Natural killer cell treated with Interleukin-12 subunit alpha and Interleukin-12 subunit beta and Interleukin-15 and Interleukin-18, amount 100 ng/mL, for 72 hours (primary cell): ENCODE measurements at regions not wholly inside any gene's neighbourhood (a gene's known extent, or its start where the extent isn't known, plus 50 kb on each side); places are given as distances from the start of the nearest gene placed in this dataset.

Experiments used
- ATAC-seq, 2 donors: fragments of 150-1000 bp; cut with Tn5 transposase in 1 of 2; sonication (Bioruptor Pico), chemical (Tn5 transposase) in 1 of 2; 2 replicates each; pipeline ENCODE4 v1.10.0; 2021
- DNase-seq: peaks from one replicate; pipeline ENCODE4 v3.0.0; 2022; ENCODE audit warnings: low spot score
- H3K27ac Mint-ChIP-seq, 2 donors: 1 replicate in 1 of 2; 2 replicates in 1 of 2; pipeline ENCODE4 v1.8.0; 2022; ENCODE audit warnings: mixed read lengths in 2 of 2, mild to moderate bottlenecking in 1 of 2, moderate library complexity in 1 of 2
- H3K27me3 Mint-ChIP-seq, 2 donors: 1 replicate in 1 of 2; 2 replicates in 1 of 2; pipeline ENCODE4 v1.8.0; 2022; ENCODE audit warnings: mixed read lengths in 2 of 2
- H3K36me3 Mint-ChIP-seq: one replicate; pipeline ENCODE4 v1.8.0; 2022; ENCODE audit warnings: mixed read lengths
- H3K4me1 Mint-ChIP-seq, 2 donors: 1 replicate in 1 of 2; 2 replicates in 1 of 2; pipeline ENCODE4 v1.8.0; 2022; ENCODE audit warnings: low read depth in 2 of 2, mixed read lengths in 2 of 2, mild to moderate bottlenecking in 1 of 2
- H3K4me3 Mint-ChIP-seq: one replicate; pipeline ENCODE4 v1.8.0; 2022; ENCODE audit warnings: mixed read lengths
- H3K9me3 Mint-ChIP-seq: 2 replicates; pipeline ENCODE4 v1.8.0; 2022; ENCODE audit warnings: mixed read lengths

- DNase-seq (peak; percentile 61), ATAC-seq (peak; percentile 7 to 65)
- H3K4me3 Mint-ChIP-seq, result peak overlapping the region; percentile 41
- no peaks in the 10 kb centered on the region for H3K27me3 Mint-ChIP-seq
- H3K9me3 Mint-ChIP-seq, result no peaks in the 10 kb centered on the region
- peaks cover 40 to 47% of the 10 kb centered on the region in 2 donors for H3K4me1 Mint-ChIP-seq
- no peaks in the 10 kb centered on the region for H3K36me3 Mint-ChIP-seq
- no peak overlapping the region for H3K27ac Mint-ChIP-seq
Observed at GRCh38 chr17:68182940-68183551, 64.8 kb upstream of the AMZ2 start.

- Mint-ChIP-seq H3K4me3 (peak overlapping the region; percentile 67), H3K36me3 (no peaks in the 10 kb centered on the region), H3K9me3 (no peaks in the 10 kb centered on the region), H3K4me1 (peaks cover 40 to 47% of the 10 kb centered on the region in 2 donors), H3K27ac (peak overlapping the region; percentile 63 to 89), H3K27me3 (no peaks in the 10 kb centered on the region)
- DNase-seq (peak; percentile 35), ATAC-seq (no peak)
Observed at GRCh38 chr17:68184141-68184571, 63.7 kb upstream of the AMZ2 start.

GRCh38 chr17:68184816-68185436, 62.9 kb upstream of the AMZ2 start:
- ATAC-seq (peak; percentile 87 to 89), DNase-seq (peak; percentile 85)
- Mint-ChIP-seq H3K36me3 (no peaks in the 10 kb centered on the region), H3K4me1 (peaks cover 40 to 50% of the 10 kb centered on the region in 2 donors), H3K4me3 (peak overlapping the region; percentile 67), H3K9me3 (no peaks in the 10 kb centered on the region), H3K27ac (peak overlapping the region; percentile 63 to 89), H3K27me3 (no peaks in the 10 kb centered on the region)

GRCh38 chr17:68185820-68186219, 62.0 kb upstream of the AMZ2 start:
- DNase-seq (no peak), ATAC-seq (no peak)
- H3K4me3 Mint-ChIP-seq, result no peak overlapping the region
- H3K27ac Mint-ChIP-seq, result peak overlapping the region; percentile 63 to 89
- H3K4me1 Mint-ChIP-seq, result peaks cover 34 to 46% of the 10 kb centered on the region in 2 donors
- H3K36me3 Mint-ChIP-seq, result no peaks in the 10 kb centered on the region
- no peaks in the 10 kb centered on the region for H3K9me3 Mint-ChIP-seq
- no peaks in the 10 kb centered on the region for H3K27me3 Mint-ChIP-seq

GRCh38 chr17:68190495-68190894, 57.3 kb upstream of the AMZ2 start:
- ATAC-seq, result no peak
- Mint-ChIP-seq H3K36me3 (no peaks in the 10 kb centered on the region), H3K27ac (peak overlapping the region in 1 of 2 donors; percentile 70), H3K4me1 (peaks cover 3 to 26% of the 10 kb centered on the region in 2 donors), H3K27me3 (peaks cover 0 to 9% of the 10 kb centered on the region in 2 donors), H3K9me3 (no peaks in the 10 kb centered on the region), H3K4me3 (no peak overlapping the region)
- DNase-seq, result no peak

GRCh38 chr17:68195667-68196393, 52.0 kb upstream of the AMZ2 start:
- Mint-ChIP-seq H3K27me3 (peaks cover 0 to 20% of the 10 kb centered on the region in 2 donors), H3K36me3 (no peaks in the 10 kb centered on the region), H3K27ac (no peak overlapping the region), H3K4me3 (peak overlapping the region; percentile 54), H3K4me1 (peaks cover 11 to 22% of the 10 kb centered on the region in 2 donors), H3K9me3 (no peaks in the 10 kb centered on the region)
- DNase-seq, result no peak
- no peak for ATAC-seq

GRCh38 chr17:68196394-68197090, 51.3 kb upstream of the AMZ2 start:
- H3K27me3 Mint-ChIP-seq, result peaks cover 0 to 17% of the 10 kb centered on the region in 2 donors
- DNase-seq (no peak), ATAC-seq (no peak)
- H3K36me3 Mint-ChIP-seq, result no peaks in the 10 kb centered on the region
- no peak overlapping the region for H3K27ac Mint-ChIP-seq
- H3K4me1 Mint-ChIP-seq, result peaks cover 11 to 21% of the 10 kb centered on the region in 2 donors
- no peaks in the 10 kb centered on the region for H3K9me3 Mint-ChIP-seq
- peak overlapping the region; percentile 54 for H3K4me3 Mint-ChIP-seq

- Mint-ChIP-seq H3K27me3 (peaks cover 0 to 15% of the 10 kb centered on the region in 2 donors), H3K4me1 (peaks cover 11 to 20% of the 10 kb centered on the region in 2 donors), H3K36me3 (no peaks in the 10 kb centered on the region), H3K9me3 (no peaks in the 10 kb centered on the region), H3K27ac (no peak overlapping the region), H3K4me3 (peak overlapping the region; percentile 60)
- DNase-seq (no peak), ATAC-seq (no peak)
Observed at GRCh38 chr17:68197091-68197996, 50.5 kb upstream of the AMZ2 start.

GRCh38 chr17:68197997-68198930, 49.6 kb upstream of the AMZ2 start:
- H3K4me1 Mint-ChIP-seq, result peaks cover 11 to 20% of the 10 kb centered on the region in 2 donors
- ATAC-seq, result no peak
- no peaks in the 10 kb centered on the region for H3K9me3 Mint-ChIP-seq
- no peak overlapping the region for H3K27ac Mint-ChIP-seq
- peaks cover 0 to 15% of the 10 kb centered on the region in 2 donors for H3K27me3 Mint-ChIP-seq
- DNase-seq, result no peak
- peak overlapping the region; percentile 60 for H3K4me3 Mint-ChIP-seq
- H3K36me3 Mint-ChIP-seq, result no peaks in the 10 kb centered on the region
